D721Med (cell line): ENCODE measurements at regions not wholly inside any gene's neighbourhood (a gene's known extent, or its start where the extent isn't known, plus 50 kb on each side); places are given as distances from the start of the nearest gene placed in this dataset.

ENCODE experiments used
- DNase-seq: peaks from one replicate; pipeline ENCODE4 v3.0.0; 2011; ENCODE audit warnings: low spot score; ENCODE audit not compliant: insufficient read length
- FAIRE-seq: peaks from 2 replicates; lab custom pipeline; 2011; peaks lifted over from hg19 to GRCh38; lab: Jason Lieb, UNC
- TF ChIP-seq, protein P1 (sequence below): IDR thresholded peaks from 2 replicates; pipeline ENCODE4 v1.5.1; 2012; ENCODE audit warnings: mild to moderate bottlenecking, control low read depth; ENCODE audit not compliant: insufficient read depth; ENCODE audit errors: missing control alignments

DNA sequence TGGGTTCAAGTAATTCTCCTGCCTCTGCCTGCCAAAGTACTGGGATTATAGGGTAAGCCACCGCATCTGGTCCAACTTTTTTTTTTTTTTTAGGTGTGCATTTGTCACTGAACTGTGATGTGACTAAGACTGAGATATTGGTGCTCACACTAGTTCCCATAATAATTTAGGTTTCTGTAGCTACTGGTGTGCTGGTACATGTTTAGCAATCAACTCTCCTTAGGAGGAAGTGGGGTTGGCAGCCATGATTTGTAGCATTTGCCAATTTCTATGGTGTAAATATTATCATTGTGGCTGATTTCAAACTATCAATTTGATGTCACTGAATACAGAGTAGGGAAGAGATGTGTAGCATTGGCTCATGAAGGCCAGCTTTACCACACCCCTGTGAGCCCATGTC lies 372.7 kb downstream of the EDEM1 start:
- FAIRE-seq, result peak; percentile 63
- TF ChIP-seq, protein P1, sequence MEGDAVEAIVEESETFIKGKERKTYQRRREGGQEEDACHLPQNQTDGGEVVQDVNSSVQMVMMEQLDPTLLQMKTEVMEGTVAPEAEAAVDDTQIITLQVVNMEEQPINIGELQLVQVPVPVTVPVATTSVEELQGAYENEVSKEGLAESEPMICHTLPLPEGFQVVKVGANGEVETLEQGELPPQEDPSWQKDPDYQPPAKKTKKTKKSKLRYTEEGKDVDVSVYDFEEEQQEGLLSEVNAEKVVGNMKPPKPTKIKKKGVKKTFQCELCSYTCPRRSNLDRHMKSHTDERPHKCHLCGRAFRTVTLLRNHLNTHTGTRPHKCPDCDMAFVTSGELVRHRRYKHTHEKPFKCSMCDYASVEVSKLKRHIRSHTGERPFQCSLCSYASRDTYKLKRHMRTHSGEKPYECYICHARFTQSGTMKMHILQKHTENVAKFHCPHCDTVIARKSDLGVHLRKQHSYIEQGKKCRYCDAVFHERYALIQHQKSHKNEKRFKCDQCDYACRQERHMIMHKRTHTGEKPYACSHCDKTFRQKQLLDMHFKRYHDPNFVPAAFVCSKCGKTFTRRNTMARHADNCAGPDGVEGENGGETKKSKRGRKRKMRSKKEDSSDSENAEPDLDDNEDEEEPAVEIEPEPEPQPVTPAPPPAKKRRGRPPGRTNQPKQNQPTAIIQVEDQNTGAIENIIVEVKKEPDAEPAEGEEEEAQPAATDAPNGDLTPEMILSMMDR, result no peak

DNA sequence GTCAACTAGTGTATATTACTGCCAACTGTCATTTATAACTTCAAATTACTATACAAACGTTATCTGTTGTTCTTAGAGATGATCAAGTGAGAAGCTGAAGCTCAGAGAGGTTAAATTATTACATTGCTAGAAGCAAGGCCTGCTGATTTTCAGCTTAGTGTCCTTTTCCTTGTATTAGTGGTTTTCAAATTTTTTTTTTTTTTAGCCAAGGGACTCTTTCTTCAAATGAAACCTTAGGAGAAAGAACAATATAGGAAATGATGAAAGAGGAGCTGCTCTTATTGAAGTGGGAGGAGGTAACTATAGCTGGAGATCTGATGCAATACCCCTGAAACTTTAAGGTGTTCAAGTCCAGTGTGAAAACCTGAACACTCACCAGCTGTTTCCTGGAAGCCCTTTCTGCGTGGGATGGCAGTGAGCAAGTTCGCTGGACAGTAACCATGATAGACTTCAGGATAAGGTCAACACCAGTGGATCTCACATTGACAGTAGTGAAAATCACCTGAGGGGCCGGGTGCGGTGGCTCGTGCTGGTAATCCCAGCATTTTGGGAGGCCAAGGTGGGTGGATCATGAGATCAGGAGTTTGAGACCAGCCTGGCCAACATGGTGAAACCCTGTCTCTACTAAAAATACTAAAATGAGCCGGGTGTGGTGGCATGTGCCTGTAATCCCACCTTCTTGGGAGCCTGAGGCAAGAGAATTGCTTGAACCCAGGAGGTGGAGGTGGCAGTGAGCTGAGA lies 376.2 kb downstream of the EDEM1 start:
- DNase-seq (no peak), FAIRE-seq (no peak)
- TF ChIP-seq, protein P1, result no peak

More for the DNA sequence above, 372.7 kb downstream of the EDEM1 start:
- no peak for DNase-seq

DNA sequence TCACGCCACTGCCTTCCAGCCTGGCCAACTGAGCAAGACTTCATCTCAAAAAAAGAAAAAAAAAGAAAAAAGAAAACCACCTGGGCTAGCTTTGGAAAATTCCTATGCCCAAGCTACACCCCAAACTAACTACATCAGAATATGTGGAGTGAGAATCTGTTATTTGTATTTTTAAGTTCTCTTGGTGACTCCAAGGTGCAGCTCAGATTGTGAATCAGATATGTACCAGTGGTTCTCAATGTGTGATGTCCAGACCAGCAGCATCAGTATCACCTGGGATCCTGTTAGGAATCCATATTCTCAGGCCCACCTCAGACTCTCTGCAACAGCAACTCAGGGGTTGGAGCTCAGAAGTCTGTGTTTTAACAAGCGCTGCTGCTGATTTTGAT lies 376.8 kb downstream of the EDEM1 start:
- no peak for DNase-seq
- FAIRE-seq, result no peak
- TF ChIP-seq, protein P1, result no peak

DNA sequence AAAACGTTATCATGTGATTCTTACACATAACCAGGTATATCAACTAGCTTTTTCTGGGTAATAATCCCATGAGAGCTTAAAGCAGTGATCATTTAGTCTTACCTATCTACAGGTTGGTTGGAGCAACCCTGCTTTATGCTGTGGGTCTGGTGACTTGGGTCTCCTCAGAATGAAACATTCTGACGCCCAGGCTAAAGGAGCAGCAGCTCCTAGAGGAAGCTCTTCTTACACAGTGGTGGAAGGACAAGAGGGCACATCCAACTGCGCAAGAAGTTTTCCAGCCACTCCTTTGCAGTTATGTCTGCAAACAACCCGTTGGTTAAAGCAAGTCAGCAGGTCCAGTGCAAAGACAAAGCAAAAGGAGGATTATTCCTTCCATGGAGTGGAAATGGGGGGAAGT lies 377.5 kb downstream of the EDEM1 start:
- DNase-seq (no peak), FAIRE-seq (no peak)
- TF ChIP-seq, protein P1, result no peak

DNA sequence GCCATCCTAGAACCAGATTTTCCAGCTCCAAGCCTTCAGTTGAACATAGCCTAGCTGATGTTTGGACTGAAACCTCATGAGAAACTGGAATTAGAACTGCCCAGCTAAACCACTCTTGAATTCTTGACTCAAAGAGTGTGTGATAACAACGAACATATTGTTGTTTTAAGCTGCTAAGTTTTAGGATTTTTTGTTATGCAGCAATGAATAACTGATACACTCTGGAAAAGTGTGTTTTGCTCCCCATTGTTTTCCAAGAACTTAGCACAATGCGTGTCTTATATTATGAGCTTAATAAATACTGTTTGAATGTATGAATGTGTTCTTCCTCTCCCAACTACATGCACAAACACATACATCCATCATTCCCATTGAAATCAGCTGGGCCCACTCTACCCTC lies 379.6 kb downstream of the EDEM1 start:
- no peak for FAIRE-seq

DNA sequence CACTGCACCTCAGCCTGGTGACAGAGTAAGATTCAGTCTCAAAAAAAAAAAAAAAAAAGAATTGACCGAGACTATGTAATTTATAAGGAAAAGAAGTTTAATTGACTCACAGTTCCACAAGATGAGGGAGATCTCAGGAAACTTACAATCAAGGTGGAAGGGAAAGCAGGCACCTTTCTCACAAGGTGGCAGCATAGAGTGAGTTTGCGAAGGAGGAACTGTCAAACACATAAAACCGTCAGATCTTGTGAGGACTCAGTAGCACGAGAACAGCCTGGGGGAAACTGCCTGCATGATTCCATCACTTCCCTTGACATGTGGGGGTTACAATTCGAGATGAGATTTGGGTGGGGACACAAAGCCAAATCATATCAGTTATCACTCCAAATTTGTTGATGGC lies 380.9 kb downstream of the EDEM1 start:
- no peak for DNase-seq
- TF ChIP-seq, protein P1, result no peak
- FAIRE-seq, result no peak

More for the DNA sequence above, 379.6 kb downstream of the EDEM1 start:
- TF ChIP-seq, protein P1, result no peak
- no peak for DNase-seq

DNA sequence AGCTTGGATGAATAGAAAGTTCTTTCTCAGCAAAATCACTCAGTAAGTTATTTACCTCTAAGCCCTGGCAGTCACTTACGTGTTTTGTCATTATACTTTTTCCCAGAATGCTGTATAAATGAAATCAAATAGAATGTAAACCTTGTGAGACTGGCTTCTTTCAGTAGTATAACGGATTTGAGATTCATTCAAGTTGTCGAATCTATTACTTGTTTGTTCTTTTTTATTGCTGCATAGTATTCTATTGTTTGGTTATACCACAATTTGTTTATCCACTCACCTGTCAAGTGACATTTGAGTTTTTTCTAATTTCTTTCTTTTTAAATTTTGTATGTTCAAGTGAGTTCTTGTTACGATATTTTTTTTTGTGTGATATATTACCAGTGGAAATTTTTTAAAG lies 381.6 kb downstream of the EDEM1 start:
- DNase-seq, result no peak
- no peak for FAIRE-seq
- TF ChIP-seq, protein P1, result no peak
